ENCODE measurements at regions not wholly inside any gene's neighbourhood (a gene's known extent, or its start where the extent isn't known, plus 50 kb on each side); places are given as distances from the start of the nearest gene placed in this dataset.

- no peak for TF ChIP-seq CTCF (IDR thresholded peaks at IDR 0.05; ENCODE audit: low read depth, low read length)
- DNase-seq (ENCODE audit: low read depth, low spot score) = no peak
- in situ Hi-C loops (cut with HindIII; ENCODE audit: low sequenced_read_pairs) = no loop called here
- H3K4me3 ChIP-seq (ENCODE audit: low read depth, low read length) = no peak overlapping the region
Observed at GRCh38 chr5:5770825-5771224, 348.3 kb downstream of the ICE1 start.

GRCh38 chr5:5767286-5767928, 344.9 kb downstream of the ICE1 start:
- no peak for TF ChIP-seq CTCF (IDR thresholded peaks at IDR 0.05; ENCODE audit: low read depth, low read length)
- in situ Hi-C loops (cut with HindIII; ENCODE audit: low sequenced_read_pairs) = no loop called here
- no peak overlapping the region for H3K4me3 ChIP-seq (ENCODE audit: low read depth, low read length)
- no peak for DNase-seq (ENCODE audit: low read depth, low spot score)

- DNase-seq (ENCODE audit: low read depth, low spot score) = no peak
- no peak for TF ChIP-seq CTCF (IDR thresholded peaks at IDR 0.05; ENCODE audit: low read depth, low read length)
- in situ Hi-C loops (cut with HindIII; ENCODE audit: low sequenced_read_pairs) = no loop called here
- H3K4me3 ChIP-seq (ENCODE audit: low read depth, low read length) = no peak overlapping the region
Observed at GRCh38 chr5:5765066-5765850, 342.8 kb downstream of the ICE1 start.

GRCh38 chr5:5764246-5764645, 341.8 kb downstream of the ICE1 start:
- DNase-seq (ENCODE audit: low read depth, low spot score) = no peak
- no peak overlapping the region for H3K4me3 ChIP-seq (ENCODE audit: low read depth, low read length)
- in situ Hi-C loops (cut with HindIII; ENCODE audit: low sequenced_read_pairs) = no loop called here
- TF ChIP-seq CTCF (IDR thresholded peaks at IDR 0.05; ENCODE audit: low read depth, low read length) = no peak

GRCh38 chr5:5756762-5757161, 334.3 kb downstream of the ICE1 start:
- in situ Hi-C loops (cut with HindIII; ENCODE audit: low sequenced_read_pairs) = no loop called here
- no peak for TF ChIP-seq CTCF (IDR thresholded peaks at IDR 0.05; ENCODE audit: low read depth, low read length)
- DNase-seq (ENCODE audit: low read depth, low spot score) = no peak
- H3K4me3 ChIP-seq (ENCODE audit: low read depth, low read length) = no peak overlapping the region

GRCh38 chr5:5755888-5756287, 333.4 kb downstream of the ICE1 start:
- in situ Hi-C loops (cut with HindIII; ENCODE audit: low sequenced_read_pairs) = no loop called here
- DNase-seq (ENCODE audit: low read depth, low spot score) = no peak
- TF ChIP-seq CTCF (IDR thresholded peaks at IDR 0.05; ENCODE audit: low read depth, low read length) = no peak
- H3K4me3 ChIP-seq (ENCODE audit: low read depth, low read length) = no peak overlapping the region

Data from astrocyte of the spinal cord (primary cell).